ENCODE measurements at regions not wholly inside any gene's neighbourhood (a gene's known extent, or its start where the extent isn't known, plus 50 kb on each side); places are given as distances from the start of the nearest gene placed in this dataset.

GRCh38 chr17:45660474-45660873 lies 123.6 kb upstream of the CRHR1 start:
- TF ChIP-seq CTCF (IDR thresholded peaks at IDR 0.05) = no peak
- Mint-ChIP-seq H3K4me1 (ENCODE audit: unreplicated experiment) (no peaks in the 10 kb centered on the region), H3K36me3 (ENCODE audit: unreplicated experiment) (no peaks in the 10 kb centered on the region), H3K4me3 (ENCODE audit: unreplicated experiment) (no peak overlapping the region), H3K9me3 (ENCODE audit: unreplicated experiment) (no peaks in the 10 kb centered on the region), H3K27ac (ENCODE audit: unreplicated experiment) (no peak overlapping the region), H3K27me3 (ENCODE audit: unreplicated experiment) (peaks cover 54% of the 10 kb centered on the region)
- no peak for DNase-seq (ENCODE audit: extremely low spot score, unreplicated experiment)

DNA sequence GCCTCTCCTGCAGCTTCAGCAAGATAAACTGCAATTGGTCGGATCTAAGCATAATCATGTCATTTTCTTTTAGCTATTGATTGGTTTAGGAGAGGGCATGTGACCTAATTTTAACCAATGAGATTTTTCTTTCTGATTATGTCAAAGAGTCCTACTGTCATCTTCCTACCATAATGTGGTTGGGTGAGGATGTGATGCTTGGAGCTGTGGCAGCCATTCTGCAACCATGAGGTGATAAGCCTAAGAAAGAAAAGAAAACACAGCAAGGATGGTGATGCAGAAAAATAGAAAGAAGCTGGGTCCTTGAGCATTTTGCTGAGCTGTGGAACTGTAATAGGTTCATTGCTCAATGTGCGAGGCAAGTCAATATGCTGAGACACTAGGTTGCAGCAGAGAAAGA lies 121.7 kb upstream of the CRHR1 start:
- Mint-ChIP-seq H3K36me3 (ENCODE audit: unreplicated experiment) (no peaks in the 10 kb centered on the region), H3K4me1 (ENCODE audit: unreplicated experiment) (no peaks in the 10 kb centered on the region), H3K9me3 (ENCODE audit: unreplicated experiment) (no peaks in the 10 kb centered on the region), H3K4me3 (ENCODE audit: unreplicated experiment) (no peak overlapping the region), H3K27me3 (ENCODE audit: unreplicated experiment) (peaks cover 61% of the 10 kb centered on the region), H3K27ac (ENCODE audit: unreplicated experiment) (no peak overlapping the region)
- DNase-seq (ENCODE audit: extremely low spot score, unreplicated experiment) = no peak
- TF ChIP-seq CTCF (IDR thresholded peaks at IDR 0.05) = no peak

GRCh38 chr17:45663772-45664171 lies 120.3 kb upstream of the CRHR1 start:
- no peak for TF ChIP-seq CTCF (IDR thresholded peaks at IDR 0.05)
- Mint-ChIP-seq H3K4me1 (ENCODE audit: unreplicated experiment) (no peaks in the 10 kb centered on the region), H3K9me3 (ENCODE audit: unreplicated experiment) (no peaks in the 10 kb centered on the region), H3K27ac (ENCODE audit: unreplicated experiment) (no peak overlapping the region), H3K27me3 (ENCODE audit: unreplicated experiment) (peaks cover 61% of the 10 kb centered on the region), H3K36me3 (ENCODE audit: unreplicated experiment) (no peaks in the 10 kb centered on the region), H3K4me3 (ENCODE audit: unreplicated experiment) (no peak overlapping the region)
- no peak for DNase-seq (ENCODE audit: extremely low spot score, unreplicated experiment)

DNA sequence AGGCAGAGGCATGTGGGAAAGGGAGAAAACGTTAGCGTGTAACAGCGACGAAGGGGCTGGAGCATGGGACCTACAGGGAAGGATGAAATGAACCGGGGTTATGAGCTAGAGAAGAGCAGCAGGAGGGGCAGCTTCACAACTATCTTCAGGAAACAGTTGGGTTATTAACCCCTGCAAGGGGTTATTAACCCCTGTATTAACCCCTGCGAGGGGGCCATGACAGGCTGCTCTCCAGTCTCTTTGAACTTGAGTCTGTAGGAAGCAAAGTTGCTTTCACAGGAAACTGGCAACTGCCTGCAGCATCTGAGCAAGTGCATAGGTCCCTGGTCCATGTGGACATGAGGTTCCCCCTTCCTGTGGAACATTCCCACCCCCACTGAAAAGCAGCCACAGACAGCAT lies 119.2 kb upstream of the CRHR1 start:
- no peaks in the 10 kb centered on the region for H3K36me3 Mint-ChIP-seq (ENCODE audit: unreplicated experiment)
- TF ChIP-seq CTCF (IDR thresholded peaks at IDR 0.05) = no peak
- no peak overlapping the region for H3K27ac Mint-ChIP-seq (ENCODE audit: unreplicated experiment)
- no peak overlapping the region for H3K4me3 Mint-ChIP-seq (ENCODE audit: unreplicated experiment)
- DNase-seq (ENCODE audit: extremely low spot score, unreplicated experiment) = no peak
- no peaks in the 10 kb centered on the region for H3K9me3 Mint-ChIP-seq (ENCODE audit: unreplicated experiment)
- H3K4me1 Mint-ChIP-seq (ENCODE audit: unreplicated experiment) = no peaks in the 10 kb centered on the region
- H3K27me3 Mint-ChIP-seq (ENCODE audit: unreplicated experiment) = peaks cover 61% of the 10 kb centered on the region

GRCh38 chr17:45666046-45666600 lies 118.0 kb upstream of the CRHR1 start:
- no peak overlapping the region for H3K4me3 Mint-ChIP-seq (ENCODE audit: unreplicated experiment)
- DNase-seq (ENCODE audit: extremely low spot score, unreplicated experiment) = no peak
- H3K36me3 Mint-ChIP-seq (ENCODE audit: unreplicated experiment) = no peaks in the 10 kb centered on the region
- no peak overlapping the region for H3K27ac Mint-ChIP-seq (ENCODE audit: unreplicated experiment)
- no peaks in the 10 kb centered on the region for H3K9me3 Mint-ChIP-seq (ENCODE audit: unreplicated experiment)
- no peaks in the 10 kb centered on the region for H3K4me1 Mint-ChIP-seq (ENCODE audit: unreplicated experiment)
- no peak for TF ChIP-seq CTCF (IDR thresholded peaks at IDR 0.05)
- H3K27me3 Mint-ChIP-seq (ENCODE audit: unreplicated experiment) = peaks cover 51% of the 10 kb centered on the region
